PFSK-1 (cell line): ENCODE measurements at regions not wholly inside any gene's neighbourhood (a gene's known extent, or its start where the extent isn't known, plus 50 kb on each side); places are given as distances from the start of the nearest gene placed in this dataset.

Source experiments
- FOXP2 ChIP-seq: optimal IDR thresholded peaks from 2 replicates; pipeline ENCODE3; 2011; ENCODE audit warnings: borderline replicate concordance, control low read depth, inconsistent platforms; ENCODE audit not compliant: insufficient read depth; ENCODE audit errors: extremely low read length, extremely low read depth
- POLR2AphosphoS5 ChIP-seq: IDR thresholded peaks from 2 replicates; pipeline ENCODE4 v1.6.1; 2012; ENCODE audit warnings: low read depth, mild to moderate bottlenecking, control low read depth, low read length, moderate library complexity
- REST ChIP-seq, 2 experiments: IDR thresholded peaks; 2 replicates each; pipeline versions ENCODE4 v1.6.1 to v1.8.0; 2011 to 2012; ENCODE audit warnings: low read depth in 2 of 2, low read length in 2 of 2, control low read depth in 1 of 2, inconsistent platforms in 1 of 2, mild to moderate bottlenecking in 1 of 2, moderate library complexity in 1 of 2; ENCODE audit not compliant: insufficient read depth in 1 of 2
- SIN3A ChIP-seq: IDR thresholded peaks from 2 replicates; pipeline ENCODE4 v1.6.1; 2012; ENCODE audit warnings: mild to moderate bottlenecking, low read length, moderate library complexity, borderline replicate concordance; ENCODE audit not compliant: insufficient read depth
- TAF1 ChIP-seq: IDR thresholded peaks from 2 replicates; pipeline ENCODE4 v1.6.1; 2012; ENCODE audit warnings: low read length, control low read depth, borderline replicate concordance; ENCODE audit not compliant: insufficient read depth

GRCh38 chr3:194201953-194202666, 66.2 kb downstream of the HES1 start:
- TF ChIP-seq TAF1 (no peak), FOXP2 (no peak)

GRCh38 chr3:194203482-194204041, 67.6 kb downstream of the HES1 start:
- TF ChIP-seq POLR2AphosphoS5: no peak
- TF ChIP-seq TAF1: no peak
- TF ChIP-seq FOXP2: no peak
- TF ChIP-seq REST (IDR thresholded peaks at IDR 0.05; ENCODE audit: insufficient read depth in 1 of 2, low read depth in 2 of 2, low read length in 2 of 2): no peak
- TF ChIP-seq SIN3A: no peak

- TF ChIP-seq TAF1 (no peak), FOXP2 (no peak), SIN3A (no peak), POLR2AphosphoS5 (no peak), REST (IDR thresholded peaks at IDR 0.05; ENCODE audit: insufficient read depth in 1 of 2, low read depth in 2 of 2, low read length in 2 of 2) (no peak)
Observed at GRCh38 chr3:194204042-194204987, 68.4 kb downstream of the HES1 start.

GRCh38 chr3:194205675-194206133, 69.8 kb downstream of the HES1 start:
- peak; percentile 63; the same call in 1 of the 2 replicates for TF ChIP-seq TAF1
- TF ChIP-seq REST (IDR thresholded peaks at IDR 0.05; ENCODE audit: insufficient read depth in 1 of 2, low read depth in 2 of 2, low read length in 2 of 2): no peak

- TF ChIP-seq TAF1 (no peak), POLR2AphosphoS5 (no peak), REST (IDR thresholded peaks at IDR 0.05; ENCODE audit: insufficient read depth in 1 of 2, low read depth in 2 of 2, low read length in 2 of 2) (no peak), FOXP2 (no peak)
Observed at GRCh38 chr3:194206320-194206719, 70.4 kb downstream of the HES1 start.
